B cell (primary cell): ENCODE measurements at regions not wholly inside any gene's neighbourhood (a gene's known extent, or its start where the extent isn't known, plus 50 kb on each side); places are given as distances from the start of the nearest gene placed in this dataset.

Experiments used
- ATAC-seq: fragments of 200-7000 bp; cut with Tn5 transposase; one replicate; pipeline ENCODE4 v1.10.0; 2021; ENCODE audit warnings: low read depth, mild to moderate bottlenecking, moderate number of reproducible peaks, moderate library complexity
- CTCF ChIA-PET: fragments of 350-600 bp; sonication (Branson Sonifier 250); formaldehyde crosslinking; loops from one replicate; lab custom pipeline; 2021; ENCODE audit warnings: antibody characterized with exemption, inconsistent platforms; lab: Charles Lee
- POLR2A ChIA-PET: fragments of 350-600 bp; sonication (Branson Sonifier 250); formaldehyde crosslinking; loops from one replicate; lab custom pipeline; 2021; ENCODE audit warnings: antibody characterized with exemption; lab: Charles Lee
- DNase-seq: peaks from one replicate; pipeline ENCODE4 v3.0.0; 2013
- H2AFZ ChIP-seq: 2 replicates; pipeline ENCODE4 v1.6.1; 2012; ENCODE audit warnings: mild to moderate bottlenecking, low read depth, low read length; ENCODE audit not compliant: insufficient read depth, poor library complexity, severe bottlenecking
- H3K27ac ChIP-seq, 2 donors: 1 replicate in 1 of 2; 2 replicates in 1 of 2; pipeline ENCODE4 v1.5.1; 2012 to 2013; ENCODE audit warnings: low read length in 2 of 2, mild to moderate bottlenecking in 2 of 2, moderate library complexity in 1 of 2
- H3K27me3 ChIP-seq, 4 experiments: fragments of 200-600 bp in 1 of 4; sonication (generic) in 1 of 4; replicated peaks in 1 of 4; 1 replicate in 2 of 4; 2 replicates in 2 of 4; pipeline versions ENCODE4 v1.6.1 to v1.7.0; 2013 to 2016; ENCODE audit warnings: low read length in 3 of 4, mild to moderate bottlenecking in 2 of 4, mixed read lengths in 1 of 4, moderate library complexity in 1 of 4; ENCODE audit not compliant: insufficient read depth in 4 of 4, control insufficient read depth in 3 of 4; ENCODE audit errors: control extremely low read depth in 1 of 4
- H3K36me3 ChIP-seq, 2 experiments: replicated peaks in 1 of 2; 1 replicate in 1 of 2; 2 replicates in 1 of 2; pipeline versions ENCODE4 v1.6.1 to v1.7.1; 2013; ENCODE audit warnings: low read length in 1 of 2; ENCODE audit not compliant: insufficient read depth in 2 of 2, control insufficient read depth in 1 of 2; ENCODE audit errors: control extremely low read depth in 1 of 2, extremely low read depth in 1 of 2
- H3K4me1 ChIP-seq, 2 donors: fragments of 200-600 bp in 1 of 2; sonication (generic) in 1 of 2; 1 replicate in 1 of 2; 2 replicates in 1 of 2; pipeline versions ENCODE4 v1.5.1 to v1.6.1; 2013 to 2017; ENCODE audit warnings: low read length in 2 of 2; ENCODE audit not compliant: control insufficient read depth in 2 of 2, insufficient read depth in 2 of 2
- H3K4me2 ChIP-seq: replicated peaks from 2 replicates; pipeline ENCODE3; 2012; ENCODE audit warnings: mild to moderate bottlenecking, low read depth, low read length; ENCODE audit not compliant: poor library complexity, severe bottlenecking
- H3K4me3 ChIP-seq, 5 experiments: fragments of 200-600 bp in 1 of 5; sonication (generic) in 1 of 5; 1 replicate in 3 of 5; 2 replicates in 2 of 5; pipeline versions ENCODE4 v1.5.1 to v1.7.0; 2011 to 2016; ENCODE audit warnings: low read length in 4 of 5, mild to moderate bottlenecking in 4 of 5, low read depth in 2 of 5, control low read depth in 1 of 5, moderate library complexity in 1 of 5; ENCODE audit not compliant: insufficient read depth in 1 of 5; ENCODE audit errors: control extremely low read depth in 1 of 5, extremely low read depth in 1 of 5
- H3K79me2 ChIP-seq: fragments of 200-600 bp; sonication (generic); one replicate; pipeline ENCODE4 v1.6.0; 2016; ENCODE audit warnings: low read length; ENCODE audit not compliant: control insufficient read depth, insufficient read depth
- H3K9ac ChIP-seq: fragments of 200-600 bp; sonication (generic); 2 replicates; pipeline ENCODE4 v1.6.1; 2017; ENCODE audit warnings: mild to moderate bottlenecking, low read length, moderate library complexity
- H3K9me3 ChIP-seq, 3 donors: one replicate each; pipeline versions ENCODE4 v1.6.1 to v1.7.1; 2013; ENCODE audit warnings: low read length in 2 of 3; ENCODE audit not compliant: control insufficient read depth in 2 of 3, insufficient read depth in 1 of 3; ENCODE audit errors: control extremely low read depth in 1 of 3
- H4K20me1 ChIP-seq: 2 replicates; pipeline ENCODE4 v1.6.0; 2012; ENCODE audit warnings: mild to moderate bottlenecking, low read length; ENCODE audit not compliant: insufficient read depth, control insufficient read depth, poor library complexity, severe bottlenecking
- H3K27ac Mint-ChIP-seq: one replicate; pipeline ENCODE4 v1.8.0; 2021; ENCODE audit warnings: mixed read lengths
- H3K27me3 Mint-ChIP-seq: one replicate; pipeline ENCODE4 v1.8.0; 2021; ENCODE audit warnings: mixed read lengths
- H3K4me1 Mint-ChIP-seq: one replicate; pipeline ENCODE4 v1.8.0; 2021; ENCODE audit warnings: mixed read lengths
- H3K4me3 Mint-ChIP-seq: one replicate; pipeline ENCODE4 v1.8.0; 2021; ENCODE audit warnings: mixed read lengths
- H3K9me3 Mint-ChIP-seq: one replicate; pipeline ENCODE4 v1.8.0; 2022; ENCODE audit warnings: mixed read lengths; ENCODE audit not compliant: insufficient read depth
- CTCF ChIP-seq: fragments of 200-600 bp; IDR thresholded peaks from one replicate; pipeline ENCODE4 v1.8.0; 2022; ENCODE audit warnings: antibody characterized with exemption, mild to moderate bottlenecking
- EZH2 ChIP-seq: IDR thresholded peaks from 2 replicates; pipeline ENCODE4 v1.6.1; 2012; ENCODE audit warnings: borderline replicate concordance, low read depth, mild to moderate bottlenecking, moderate library complexity, low read length; ENCODE audit not compliant: insufficient read depth, poor library complexity, severe bottlenecking
- WGBS: methylation state at CpG from one replicate; pipeline ENCODE4 v1.1.5; 2013; ENCODE audit warnings: missing lambda C conversion rate; ENCODE audit not compliant: insufficient coverage; 5-methylcytosine and 5-hydroxymethylcytosine counted together
- intact Hi-C: fragments of 100-400 bp; cut with micrococcal nuclease; formaldehyde crosslinking; loops from one replicate; pipeline ENCODE4 v1.10.0; 2022

- Mint-ChIP-seq H3K27ac (no peak overlapping the region), H3K4me1 (peaks cover 6% of the 10 kb centered on the region), H3K9me3 (no peaks in the 10 kb centered on the region), H3K27me3 (no peaks in the 10 kb centered on the region), H3K4me3 (no peak overlapping the region)
- ATAC-seq (no peak), DNase-seq (no peak)
- no peaks in the 10 kb centered on the region for H3K36me3 ChIP-seq
- WGBS = 97% methylated on average over 10 of the region's 15 CpGs
- no peaks in the 10 kb centered on the region for H3K4me1 ChIP-seq
- TF ChIP-seq CTCF (no peak), EZH2 (no peak)
- no peak overlapping the region for H3K27ac ChIP-seq
- intact Hi-C loops = no loop called here
- no peak overlapping the region for H2AFZ ChIP-seq
- ChIA-PET CTCF (no interaction called here), POLR2A (no interaction called here)
- H3K79me2 ChIP-seq = no peaks in the 10 kb centered on the region
- H3K4me2 ChIP-seq = no peak overlapping the region
- no peaks in the 10 kb centered on the region for H4K20me1 ChIP-seq
- H3K9me3 ChIP-seq = no peaks in the 10 kb centered on the region
- no peak overlapping the region for H3K9ac ChIP-seq
- H3K27me3 ChIP-seq = no peaks in the 10 kb centered on the region
- H3K4me3 ChIP-seq = no peak overlapping the region
Observed at GRCh38 chr6:139443231-139444112, 69.0 kb upstream of the CITED2 start.

DNA sequence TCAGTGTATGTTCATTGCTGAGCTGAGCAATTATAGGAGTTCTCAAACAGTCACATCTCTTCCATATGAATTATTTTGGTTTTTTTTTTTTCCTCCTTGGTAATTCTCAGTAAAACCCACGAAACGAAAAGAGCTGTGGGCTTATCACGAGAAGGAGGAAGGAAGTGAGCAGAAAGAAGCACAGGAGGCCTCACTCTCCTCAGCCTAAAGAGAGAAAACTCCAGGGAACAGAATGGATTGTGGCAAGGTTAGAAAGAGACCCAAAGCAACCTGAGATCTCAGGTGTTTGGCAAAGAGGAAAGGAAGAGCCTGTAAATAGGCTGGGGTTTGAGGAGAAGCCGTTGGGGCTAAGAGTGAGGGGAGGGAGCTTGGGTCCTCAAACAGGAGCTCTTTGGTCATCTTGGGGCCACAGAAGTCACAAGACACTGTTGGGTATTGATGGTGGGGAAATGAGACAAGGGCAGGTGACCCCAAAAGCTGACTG, 67.8 kb upstream of the CITED2 start:
- DNase-seq (no peak), ATAC-seq (no peak)
- Mint-ChIP-seq H3K27ac (no peak overlapping the region), H3K4me1 (no peaks in the 10 kb centered on the region), H3K4me3 (no peak overlapping the region), H3K27me3 (no peaks in the 10 kb centered on the region), H3K9me3 (no peaks in the 10 kb centered on the region)
- TF ChIP-seq CTCF = no peak
- TF ChIP-seq EZH2 = no peak
- POLR2A ChIA-PET = no interaction called here
- H2AFZ ChIP-seq = peak overlapping the region; percentile 32
- CTCF ChIA-PET = no interaction called here
- intact Hi-C loops = no loop called here
- no peak overlapping the region for H3K27ac ChIP-seq
- no peak overlapping the region for H3K9ac ChIP-seq
- H3K27me3 ChIP-seq = no peaks in the 10 kb centered on the region
- no peak overlapping the region for H3K4me3 ChIP-seq
- no peaks in the 10 kb centered on the region for H3K4me1 ChIP-seq
- no peaks in the 10 kb centered on the region for H3K36me3 ChIP-seq
- H3K4me2 ChIP-seq = no peak overlapping the region
- no peaks in the 10 kb centered on the region for H4K20me1 ChIP-seq
- H3K79me2 ChIP-seq = no peaks in the 10 kb centered on the region
- H3K9me3 ChIP-seq = no peaks in the 10 kb centered on the region
- WGBS = 15% methylated on average over 1 of the region's 4 CpGs
